Keratinocyte (primary cell): ENCODE measurements at regions not wholly inside any gene's neighbourhood (a gene's known extent, or its start where the extent isn't known, plus 50 kb on each side); places are given as distances from the start of the nearest gene placed in this dataset.

Experiments
- DNase-seq: peaks from one replicate; pipeline ENCODE4 v3.0.0-alpha.2; 2011; ENCODE audit warnings: low read depth, missing footprints, low spot score
- FAIRE-seq: peaks from 2 replicates; lab custom pipeline; 2011; peaks lifted over from hg19 to GRCh38; lab: Jason Lieb, UNC
- H2AFZ ChIP-seq: 2 replicates; pipeline ENCODE4 v1.6.0; 2012; ENCODE audit warnings: low read length, control low read depth, inconsistent platforms; ENCODE audit not compliant: control insufficient read depth
- H3K27ac ChIP-seq: 2 replicates; pipeline ENCODE4 v1.5.1; 2011; ENCODE audit warnings: low read length; ENCODE audit not compliant: control insufficient read depth, insufficient read depth
- H3K27me3 ChIP-seq: 3 replicates; pipeline ENCODE4 v1.6.0; 2011; ENCODE audit warnings: low read length; ENCODE audit not compliant: control insufficient read depth, insufficient read depth; ENCODE audit errors: extremely low read depth
- H3K36me3 ChIP-seq, 2 experiments: 2 replicates in 1 of 2; 3 replicates in 1 of 2; pipeline ENCODE4 v1.5.1; 2011; ENCODE audit warnings: low read length in 2 of 2, mild to moderate bottlenecking in 1 of 2; ENCODE audit not compliant: control insufficient read depth in 2 of 2, insufficient read depth in 2 of 2; ENCODE audit errors: extremely low read depth in 1 of 2
- H3K4me1 ChIP-seq: 3 replicates; pipeline ENCODE4 v1.5.1; 2011; ENCODE audit warnings: low read length; ENCODE audit not compliant: control insufficient read depth, insufficient read depth; ENCODE audit errors: extremely low read depth
- H3K4me2 ChIP-seq: 3 replicates; pipeline ENCODE4 v1.6.0; 2011; ENCODE audit warnings: low read depth, low read length; ENCODE audit not compliant: control insufficient read depth, insufficient read depth; ENCODE audit errors: extremely low read depth
- H3K4me3 ChIP-seq, 3 experiments: fragments of 200-600 bp in 1 of 3; sonication (generic) in 1 of 3; 2 replicates in 2 of 3; 3 replicates in 1 of 3; pipeline ENCODE4 v1.5.1; 2011 to 2016; ENCODE audit warnings: low read length in 3 of 3, mild to moderate bottlenecking in 3 of 3, control low read depth in 2 of 3, inconsistent platforms in 1 of 3, low read depth in 1 of 3, mixed read lengths in 1 of 3, mixed run types in 1 of 3, moderate library complexity in 1 of 3; ENCODE audit not compliant: control insufficient read depth in 2 of 3, insufficient read depth in 2 of 3; ENCODE audit errors: extremely low read depth in 1 of 3
- H3K79me2 ChIP-seq: 2 replicates; pipeline ENCODE4 v1.6.0; 2012; ENCODE audit warnings: low read length; ENCODE audit not compliant: control insufficient read depth, insufficient read depth
- H3K9ac ChIP-seq: 3 replicates; pipeline ENCODE4 v1.6.0; 2011; ENCODE audit warnings: low read length; ENCODE audit not compliant: control insufficient read depth, insufficient read depth; ENCODE audit errors: extremely low read depth
- H3K9me1 ChIP-seq: 3 replicates; pipeline ENCODE4 v1.6.0; 2011; ENCODE audit warnings: low read length; ENCODE audit not compliant: control insufficient read depth, insufficient read depth; ENCODE audit errors: extremely low read depth
- H3K9me3 ChIP-seq: 2 replicates; pipeline ENCODE4 v1.5.1; 2012; ENCODE audit warnings: low read depth, low read length; ENCODE audit not compliant: control insufficient read depth
- H4K20me1 ChIP-seq: 3 replicates; pipeline ENCODE4 v1.6.0; 2011; ENCODE audit warnings: low read length; ENCODE audit not compliant: control insufficient read depth, insufficient read depth; ENCODE audit errors: extremely low read depth
- CTCF ChIP-seq, 3 experiments: IDR thresholded peaks in 1 of 3; conservative IDR thresholded peaks in 1 of 3; optimal IDR thresholded peaks in 1 of 3; 2 replicates in 2 of 3; 3 replicates in 1 of 3; pipeline versions ENCODE3 to v1.5.1; 2011; ENCODE audit warnings: low read length in 3 of 3, mild to moderate bottlenecking in 3 of 3, moderate library complexity in 2 of 3, control low read depth in 1 of 3, inconsistent platforms in 1 of 3; ENCODE audit not compliant: insufficient read depth in 2 of 3; ENCODE audit errors: extremely low read depth in 1 of 3
- EZH2 ChIP-seq: IDR thresholded peaks from one replicate; pipeline ENCODE4 v1.6.1; 2012; ENCODE audit warnings: inconsistent platforms, mild to moderate bottlenecking, low read length, moderate library complexity
- dilution Hi-C: fragments of 300-500 bp; cut with MboI; formaldehyde crosslinking; loops from one replicate; pipeline ENCODE4 v1.7.0; 2020; ENCODE audit warnings: low sequenced_read_pairs; ENCODE audit not compliant: extremely low pct_ligation_motif_present

- Histone ChIP-seq H3K9me3 (no peaks in the 10 kb centered on the region), H3K4me3 (no peak overlapping the region), H3K27ac (no peak overlapping the region), H3K9ac (no peak overlapping the region), H4K20me1 (no peaks in the 10 kb centered on the region), H3K27me3 (no peaks in the 10 kb centered on the region), H3K4me1 (peaks cover 9% of the 10 kb centered on the region), H3K79me2 (no peaks in the 10 kb centered on the region), H3K4me2 (no peak overlapping the region), H2AFZ (no peak overlapping the region), H3K9me1 (no peaks in the 10 kb centered on the region), H3K36me3 (no peaks in the 10 kb centered on the region)
- TF ChIP-seq CTCF (optimal IDR thresholded peaks at IDR 0.05 in 1 of 3, IDR thresholded peaks at IDR 0.05 in 1 of 3, conservative IDR thresholded peaks at IDR 0.05 in 1 of 3; ENCODE audit: extremely low read depth in 1 of 3, insufficient read depth in 2 of 3, low read length in 3 of 3) = no peak
- no peak for TF ChIP-seq EZH2
- FAIRE-seq = no peak
- no peak for DNase-seq
- dilution Hi-C loops = no loop called here
Observed at GRCh38 chr2:120986898-120987650, 251.4 kb downstream of the GLI2 start.

- Histone ChIP-seq H3K4me2 (no peak overlapping the region), H3K4me3 (no peak overlapping the region), H3K9me1 (no peaks in the 10 kb centered on the region), H4K20me1 (no peaks in the 10 kb centered on the region), H3K4me1 (peaks cover 8% of the 10 kb centered on the region), H3K27me3 (peaks cover 5% of the 10 kb centered on the region), H3K27ac (no peak overlapping the region), H3K79me2 (no peaks in the 10 kb centered on the region), H3K9me3 (no peaks in the 10 kb centered on the region), H3K36me3 (no peaks in the 10 kb centered on the region), H3K9ac (no peak overlapping the region), H2AFZ (no peak overlapping the region)
- DNase-seq (no peak), FAIRE-seq (no peak)
- dilution Hi-C loops = no loop called here
- no peak for TF ChIP-seq EZH2
- TF ChIP-seq CTCF (optimal IDR thresholded peaks at IDR 0.05 in 1 of 3, IDR thresholded peaks at IDR 0.05 in 1 of 3, conservative IDR thresholded peaks at IDR 0.05 in 1 of 3; ENCODE audit: extremely low read depth in 1 of 3, insufficient read depth in 2 of 3, low read length in 3 of 3) = no peak
Observed at GRCh38 chr2:120988051-120988699, 252.5 kb downstream of the GLI2 start.
